Embryonic facial prominence (tissue), 1 donor: ENCODE measurements at regions not wholly inside any gene's neighbourhood (a gene's known extent, or its start where the extent isn't known, plus 50 kb on each side); places are given as distances from the start of the nearest gene placed in this dataset.

Experiments
- DNase-seq: peaks from one replicate; pipeline ENCODE4 v3.0.0-alpha.2; 2016; ENCODE audit errors: extremely low spot score

GRCh38 chr13:22091222-22091970 lies 420.5 kb downstream of the FGF9 start:
- DNase-seq = no peak

GRCh38 chr13:22091971-22092300 lies 421.1 kb downstream of the FGF9 start:
- no peak for DNase-seq

DNA sequence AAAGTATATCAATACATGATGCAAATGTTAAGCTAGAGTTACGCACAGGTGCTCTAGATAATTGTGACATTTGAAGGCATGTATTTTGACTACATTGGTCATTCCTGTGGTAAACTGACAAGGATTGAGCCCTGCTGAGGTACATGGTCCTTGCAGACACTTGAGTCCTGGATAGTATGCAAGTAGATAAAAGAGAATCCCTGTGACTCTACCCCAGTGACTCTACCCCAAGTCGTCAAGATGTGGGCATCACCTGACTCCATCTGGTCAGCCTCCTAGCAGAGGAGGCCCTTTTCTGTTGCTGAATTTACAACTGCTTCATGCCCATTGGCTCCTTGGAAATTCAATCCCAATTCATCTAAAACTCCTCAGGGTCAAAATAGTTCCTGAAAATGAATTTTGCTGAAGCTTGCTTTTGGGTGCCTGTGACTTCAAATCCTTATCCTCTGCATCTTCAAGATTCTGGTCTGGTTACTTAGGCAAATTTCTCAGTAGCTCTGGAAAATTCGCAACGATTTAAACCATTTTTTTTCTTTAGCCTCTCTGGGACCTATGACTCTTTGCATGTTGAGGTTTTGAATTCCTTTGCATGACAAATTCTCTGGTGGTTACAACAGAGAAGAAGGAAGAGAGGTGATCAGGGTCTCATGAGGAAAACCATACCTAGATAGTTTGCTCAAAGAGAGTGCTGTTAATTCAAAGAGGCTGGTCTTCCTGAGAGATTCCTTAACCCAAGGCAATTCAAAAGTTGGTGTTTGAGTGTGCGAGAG lies 422.1 kb downstream of the FGF9 start:
- no peak for DNase-seq

GRCh38 chr13:22095794-22096193 lies 424.9 kb downstream of the FGF9 start:
- no peak for DNase-seq

GRCh38 chr13:22099585-22099984 lies 428.7 kb downstream of the FGF9 start:
- DNase-seq = no peak

DNA sequence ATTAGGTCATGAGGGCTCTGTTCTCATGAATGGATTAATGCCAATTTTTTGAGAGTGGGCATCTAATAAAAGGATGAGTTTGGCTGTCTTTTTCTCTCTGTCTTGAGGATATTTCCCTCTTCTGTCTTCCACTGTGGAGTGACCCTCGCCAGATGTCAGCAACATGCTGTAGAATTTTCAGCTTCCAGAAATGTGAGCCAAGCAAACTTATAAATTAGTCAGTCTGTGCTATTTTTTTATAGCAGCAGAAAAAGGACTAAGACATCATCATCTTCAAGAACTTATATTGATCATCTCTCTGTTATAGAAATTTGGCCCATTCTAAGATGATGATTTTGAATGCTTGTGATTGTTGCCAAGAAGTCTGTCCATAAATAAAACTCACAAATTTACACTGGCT lies 431.4 kb downstream of the FGF9 start:
- DNase-seq = no peak

DNA sequence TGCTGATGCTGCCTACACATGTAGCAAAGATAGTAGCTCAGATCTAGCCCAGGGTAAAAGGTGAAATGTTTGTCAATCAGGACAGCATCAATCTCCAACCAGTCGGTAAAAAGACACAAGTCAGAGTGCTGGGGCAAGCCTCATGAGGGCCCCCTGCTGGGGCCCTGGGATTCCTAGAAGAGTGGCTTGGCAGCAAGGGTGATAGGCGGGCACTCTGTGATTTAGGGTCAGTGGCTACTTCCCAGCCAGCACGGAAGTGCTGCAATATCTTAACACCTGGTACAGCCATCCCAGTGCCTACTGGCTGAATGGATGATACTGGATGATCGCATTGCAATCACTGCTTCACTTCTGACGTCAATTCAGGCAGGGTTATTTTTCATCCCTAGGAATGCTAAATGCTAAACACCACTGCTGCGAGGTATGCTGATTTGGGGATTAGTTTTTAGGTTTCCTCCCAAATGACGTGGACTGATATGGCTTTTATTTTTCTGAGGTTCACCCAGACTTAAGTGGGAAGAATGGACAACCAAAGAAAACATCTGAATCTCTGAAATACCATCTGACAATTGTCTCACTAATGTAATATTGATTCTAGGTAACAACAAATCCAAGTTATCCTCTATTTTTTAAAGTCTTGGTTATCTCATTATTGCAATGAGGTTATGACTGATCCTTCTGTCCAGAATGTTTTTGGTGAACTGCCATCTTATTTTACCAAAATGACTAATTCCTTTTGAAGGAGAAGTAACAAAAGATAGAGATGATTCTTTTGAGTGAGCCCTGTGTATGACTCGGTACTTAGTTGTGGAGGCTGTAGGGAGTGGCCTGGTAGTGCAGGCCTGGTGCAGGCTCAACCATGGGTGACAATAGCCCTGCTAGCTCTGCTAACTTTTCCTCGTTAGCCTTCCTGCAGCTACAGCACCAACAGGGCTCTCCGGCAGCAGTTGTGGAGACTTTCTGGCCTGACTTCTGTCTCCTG lies 432.5 kb downstream of the FGF9 start:
- no peak for DNase-seq

- DNase-seq = no peak
These were observed 435.2 kb downstream of the FGF9 start for GRCh38 chr13:22106058-22106457.

DNA sequence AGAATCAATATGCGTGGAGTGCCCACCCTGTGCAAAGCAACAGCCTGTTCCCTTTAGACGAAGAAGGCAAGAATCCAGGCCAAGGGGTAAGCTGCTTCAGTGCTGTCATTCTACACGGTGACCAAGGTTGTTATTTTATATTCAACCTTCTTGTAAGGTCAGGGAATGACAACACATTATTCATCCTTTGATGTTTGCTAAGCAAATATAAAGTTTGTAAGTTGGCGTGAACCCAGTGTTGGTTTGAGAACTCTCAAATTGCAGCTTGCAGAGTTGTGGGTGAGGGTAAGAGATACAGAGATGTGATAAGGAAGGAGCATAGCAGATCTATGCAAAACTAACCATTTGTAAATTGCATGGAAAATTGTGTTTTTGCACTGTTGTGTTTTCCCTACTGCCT lies 436.7 kb downstream of the FGF9 start:
- DNase-seq = no peak

- no peak for DNase-seq
These were observed 437.5 kb downstream of the FGF9 start for GRCh38 chr13:22108283-22108942.

- DNase-seq = peak; percentile 7
These were observed 438.1 kb downstream of the FGF9 start for GRCh38 chr13:22108979-22109378.

- DNase-seq = no peak
These were observed 439.5 kb downstream of the FGF9 start for GRCh38 chr13:22110368-22110767.

GRCh38 chr13:22111152-22111783 lies 440.4 kb downstream of the FGF9 start:
- DNase-seq = no peak

GRCh38 chr13:22111961-22112360 lies 441.1 kb downstream of the FGF9 start:
- DNase-seq = no peak

DNA sequence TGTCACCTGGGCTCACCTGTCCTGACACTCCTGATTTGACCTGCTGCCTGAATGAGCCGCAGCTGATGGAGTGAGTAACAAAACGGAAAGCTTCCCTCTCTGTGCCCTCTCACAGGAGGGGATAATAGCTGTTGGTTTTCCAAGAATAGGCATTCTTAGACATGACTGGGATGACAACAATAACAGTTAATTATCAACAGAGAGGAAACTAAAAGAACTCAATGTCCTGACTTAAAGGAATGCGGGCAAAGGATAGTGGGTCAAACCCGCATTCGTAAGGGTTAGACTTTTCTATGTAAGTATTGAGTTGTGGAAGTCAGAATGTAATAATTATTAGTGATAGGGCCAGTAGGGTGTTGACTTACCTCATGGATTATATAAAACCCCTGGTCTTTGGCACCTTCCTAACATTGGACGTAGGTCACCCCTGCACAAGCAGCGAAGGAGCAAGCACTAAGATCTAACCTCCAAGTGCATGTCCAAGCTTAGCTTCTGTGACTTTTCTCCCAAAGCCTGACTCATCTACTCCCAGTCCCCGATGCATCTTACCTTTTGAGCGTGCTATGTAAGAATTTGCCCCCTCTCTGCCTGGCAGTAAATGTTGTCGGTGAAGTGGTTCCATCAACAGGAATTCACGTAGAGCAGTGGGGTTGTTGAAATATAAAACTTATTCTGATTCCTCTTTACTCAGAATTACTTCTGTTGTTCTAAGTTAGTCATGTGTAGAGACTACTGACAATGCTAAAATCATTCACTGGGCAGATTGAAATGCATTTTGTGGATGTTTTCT lies 442.3 kb downstream of the FGF9 start:
- no peak for DNase-seq

GRCh38 chr13:22114630-22115311 lies 443.9 kb downstream of the FGF9 start:
- no peak for DNase-seq

DNA sequence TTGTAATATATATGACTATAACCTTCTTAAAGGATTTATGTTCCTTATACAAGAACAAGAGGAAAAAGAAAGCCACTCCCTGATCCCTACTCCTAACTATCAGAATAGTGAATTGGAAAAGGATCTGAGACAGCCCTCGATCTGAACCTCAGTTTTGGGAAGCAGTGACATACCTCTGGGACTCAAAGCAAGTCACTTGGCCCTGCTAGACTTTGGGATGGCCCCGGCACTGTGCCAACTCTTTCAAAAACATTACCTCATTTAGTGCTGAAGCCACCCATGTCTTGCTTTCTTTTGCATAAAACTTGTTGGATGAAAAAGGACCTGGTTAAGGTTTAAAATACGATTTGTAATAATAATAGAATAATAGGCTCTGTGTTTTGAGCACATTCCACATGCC lies 447.3 kb downstream of the FGF9 start:
- no peak for DNase-seq

DNA sequence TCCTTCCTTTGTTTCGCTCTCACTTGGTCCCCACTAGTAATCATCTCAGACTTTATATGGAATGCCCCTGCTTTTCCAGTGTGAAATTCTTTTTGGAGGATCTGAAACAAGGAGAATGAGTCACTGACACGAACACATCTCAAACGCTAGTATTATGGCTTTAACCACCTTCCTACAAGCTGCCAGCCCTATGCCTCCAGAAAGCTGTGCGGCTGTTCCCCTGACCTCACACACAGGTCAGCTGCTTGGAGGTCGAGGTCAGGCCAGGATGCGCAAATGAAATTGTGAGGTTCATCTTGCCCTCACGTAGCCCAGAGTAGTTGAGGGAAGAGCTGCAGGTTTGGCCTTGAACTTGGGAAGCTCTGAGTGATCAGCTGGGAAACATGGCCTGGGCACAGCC lies 449.8 kb downstream of the FGF9 start:
- DNase-seq = no peak

DNA sequence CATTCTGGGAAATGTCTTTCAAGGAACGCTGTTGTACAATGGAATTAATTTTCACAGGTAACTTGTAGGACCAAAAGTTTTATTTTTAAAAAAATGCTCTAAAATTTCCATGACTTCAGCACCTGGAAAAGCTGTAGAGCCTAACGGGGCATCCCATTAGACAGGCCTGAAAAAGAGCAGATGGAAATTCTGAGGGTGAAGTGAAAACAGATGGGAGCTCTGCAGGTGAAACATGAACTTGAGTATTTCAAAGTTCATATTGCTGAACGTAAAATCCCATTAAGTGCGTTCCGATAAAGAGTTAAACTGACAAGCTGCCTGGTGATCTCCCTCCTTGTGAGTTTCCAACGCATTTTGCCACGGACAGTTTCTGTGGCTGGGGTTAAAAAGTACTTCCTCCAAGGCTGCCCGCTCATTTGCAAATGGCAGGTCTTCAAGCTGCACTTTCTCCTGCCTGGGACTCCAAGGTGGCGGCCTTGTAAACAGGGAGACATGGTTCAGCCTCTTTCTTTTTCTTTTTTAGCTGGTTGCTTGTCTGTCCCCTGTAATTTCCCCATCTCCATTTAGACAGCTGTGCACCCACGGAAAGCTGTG lies 450.4 kb downstream of the FGF9 start:
- DNase-seq = no peak
